HEK293T (cell line): ENCODE measurements at regions not wholly inside any gene's neighbourhood (a gene's known extent, or its start where the extent isn't known, plus 50 kb on each side); places are given as distances from the start of the nearest gene placed in this dataset.

Experiments
- BHLHE40 ChIP-seq: fragments of 450-650 bp; IDR thresholded peaks from 2 replicates; pipeline ENCODE4 v1.6.1; 2016; ENCODE audit warnings: mild to moderate bottlenecking, moderate library complexity, borderline replicate concordance
- ELF4 ChIP-seq: fragments of 450-650 bp; IDR thresholded peaks from 2 replicates; pipeline ENCODE4 v1.6.1; 2017; ENCODE audit warnings: antibody characterized with exemption
- FOXA1 ChIP-seq: fragments of 450-650 bp; IDR thresholded peaks from 2 replicates; pipeline ENCODE4 v1.6.1; 2016; ENCODE audit warnings: mild to moderate bottlenecking
- FOXK2 ChIP-seq: fragments of 450-650 bp; IDR thresholded peaks from 2 replicates; pipeline ENCODE4 v1.6.1; 2016; ENCODE audit warnings: mild to moderate bottlenecking
- FOXM1 ChIP-seq: fragments of 450-650 bp; IDR thresholded peaks from 2 replicates; pipeline ENCODE4 v1.6.1; 2017; ENCODE audit warnings: mild to moderate bottlenecking, borderline replicate concordance
- L3MBTL2 ChIP-seq: fragments of 450-650 bp; conservative IDR thresholded peaks from 2 replicates; pipeline ENCODE4 v1.6.1; 2016; ENCODE audit warnings: mild to moderate bottlenecking
- LEF1 ChIP-seq: fragments of 450-650 bp; IDR thresholded peaks from 2 replicates; pipeline ENCODE4 v1.6.1; 2017; ENCODE audit warnings: mild to moderate bottlenecking, borderline replicate concordance
- SP1 ChIP-seq: fragments of 450-650 bp; IDR thresholded peaks from 2 replicates; pipeline ENCODE4 v1.6.1; 2017
- SUZ12 ChIP-seq: fragments of 450-650 bp; IDR thresholded peaks from 2 replicates; pipeline ENCODE4 v1.6.1; 2016; ENCODE audit warnings: mild to moderate bottlenecking
- ZNF384 ChIP-seq: fragments of 450-650 bp; IDR thresholded peaks from 2 replicates; pipeline ENCODE4 v1.6.1; 2016
- TF ChIP-seq, protein P1 (sequence below): fragments of 450-650 bp; IDR thresholded peaks from 2 replicates; pipeline ENCODE4 v1.6.1; 2016

DNA sequence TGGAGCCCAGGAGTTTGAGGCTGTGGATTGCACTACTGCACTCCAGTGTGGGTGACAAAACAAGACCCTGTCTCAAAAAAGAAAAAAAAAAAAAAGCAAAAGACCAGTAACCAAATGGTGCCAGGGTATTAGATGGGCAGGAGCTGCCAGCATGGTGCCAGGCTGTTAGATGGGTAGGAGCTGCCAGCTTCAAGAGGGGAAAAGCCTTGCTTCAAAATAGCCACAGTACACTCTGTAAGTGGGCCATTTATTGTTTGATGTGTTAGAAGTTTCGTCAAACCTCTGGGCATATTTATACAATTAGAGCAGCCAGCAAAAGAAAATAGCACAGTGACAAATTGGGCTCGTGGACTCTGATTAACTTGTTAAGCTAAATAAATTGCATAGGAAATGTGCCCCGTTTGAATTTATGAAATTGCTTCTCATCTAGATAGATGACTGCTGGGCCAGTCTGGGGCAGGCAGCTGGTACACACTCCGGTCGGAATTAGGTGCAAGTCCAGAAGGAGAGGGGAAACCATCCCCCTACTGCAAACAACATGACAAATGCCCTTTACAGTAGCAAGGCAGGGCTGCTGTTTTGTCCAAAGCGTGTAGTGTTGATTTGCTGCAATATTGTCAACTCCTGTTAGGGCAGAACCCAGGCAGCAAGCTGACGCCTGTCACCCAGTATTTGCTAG, 126.3 kb upstream of the IRX3 start:
- no peak for TF ChIP-seq FOXM1
- no peak for TF ChIP-seq SP1
- TF ChIP-seq ZNF384, result no peak
- TF ChIP-seq L3MBTL2, result no peak
- TF ChIP-seq BHLHE40, result no peak
- no peak for TF ChIP-seq FOXK2
- no peak for TF ChIP-seq SUZ12
- TF ChIP-seq, protein P1, sequence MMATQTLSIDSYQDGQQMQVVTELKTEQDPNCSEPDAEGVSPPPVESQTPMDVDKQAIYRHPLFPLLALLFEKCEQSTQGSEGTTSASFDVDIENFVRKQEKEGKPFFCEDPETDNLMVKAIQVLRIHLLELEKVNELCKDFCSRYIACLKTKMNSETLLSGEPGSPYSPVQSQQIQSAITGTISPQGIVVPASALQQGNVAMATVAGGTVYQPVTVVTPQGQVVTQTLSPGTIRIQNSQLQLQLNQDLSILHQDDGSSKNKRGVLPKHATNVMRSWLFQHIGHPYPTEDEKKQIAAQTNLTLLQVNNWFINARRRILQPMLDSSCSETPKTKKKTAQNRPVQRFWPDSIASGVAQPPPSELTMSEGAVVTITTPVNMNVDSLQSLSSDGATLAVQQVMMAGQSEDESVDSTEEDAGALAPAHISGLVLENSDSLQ, result no peak
- no peak for TF ChIP-seq FOXA1
- TF ChIP-seq ELF4, result no peak
- no peak for TF ChIP-seq LEF1
